ENCODE measurements at regions not wholly inside any gene's neighbourhood (a gene's known extent, or its start where the extent isn't known, plus 50 kb on each side); places are given as distances from the start of the nearest gene placed in this dataset.

- ATAC-seq = no peak
- Mint-ChIP-seq H3K36me3 (ENCODE audit: low read depth) (no peaks in the 10 kb centered on the region), H3K9me3 (no peaks in the 10 kb centered on the region; the same call in 2 of the 3 replicates), H3K27me3 (ENCODE audit: insufficient read depth, low read depth, poor library complexity) (peaks cover 6% of the 10 kb centered on the region), H3K4me1 (peaks cover 4% of the 10 kb centered on the region; the same call in 1 of the 3 replicates), H3K27ac (no peak overlapping the region), H3K4me3 (no peak overlapping the region)
- Histone ChIP-seq H3K27ac (ENCODE audit: low read depth) (no peak overlapping the region), H2AFZ (no peak overlapping the region), H3K9me2 (ENCODE audit: insufficient read depth) (no peaks in the 10 kb centered on the region), H3K36me3 (ENCODE audit: insufficient read depth) (no peaks in the 10 kb centered on the region), H3K4me3 (no peak overlapping the region), H4K20me1 (replicated peaks; ENCODE audit: insufficient read depth) (no peaks in the 10 kb centered on the region), H3K4me1 (ENCODE audit: insufficient read depth) (no peaks in the 10 kb centered on the region), H3K79me2 (replicated peaks; ENCODE audit: insufficient read depth) (no peaks in the 10 kb centered on the region), H3K27me3 (ENCODE audit: insufficient read depth) (no peaks in the 10 kb centered on the region), H3K4me2 (no peak overlapping the region), H3F3A (replicated peaks; ENCODE audit: low read depth) (no peaks in the 10 kb centered on the region)
- no peak for TF ChIP-seq CTCF (conservative IDR thresholded peaks at IDR 0.05; ENCODE audit: low read depth in 2 of 2)
- TF ChIP-seq REST (IDR thresholded peaks at IDR 0.05; ENCODE audit: unreplicated experiment) = no peak
- no peak for TF ChIP-seq ZNF462 (CRISPR knock-in tag; IDR thresholded peaks at IDR 0.05)
- TF ChIP-seq NANOG (IDR thresholded peaks at IDR 0.05; ENCODE audit: borderline replicate concordance) = no peak
- no peak for TF ChIP-seq ETS1 (IDR thresholded peaks at IDR 0.05)
- TF ChIP-seq POLR2AphosphoS5 (IDR thresholded peaks at IDR 0.05; ENCODE audit: low read depth) = no peak
- TF ChIP-seq JUNB (IDR thresholded peaks at IDR 0.05; ENCODE audit: unreplicated experiment) = no peak
- TF ChIP-seq CREB1 (CRISPR knock-in tag; IDR thresholded peaks at IDR 0.05; ENCODE audit: low read depth) = no peak
- TF ChIP-seq ZNF331 (CRISPR knock-in tag; IDR thresholded peaks at IDR 0.05; ENCODE audit: low read depth) = no peak
- TF ChIP-seq ZNF114 (CRISPR knock-in tag; IDR thresholded peaks at IDR 0.05) = no peak
- DNase-seq (ENCODE audit: low spot score) = no peak
Measured at GRCh38 chr16:54707813-54708212, 222.9 kb upstream of the IRX5 start.
